ENCODE measurements at regions not wholly inside any gene's neighbourhood (a gene's known extent, or its start where the extent isn't known, plus 50 kb on each side); places are given as distances from the start of the nearest gene placed in this dataset.

- TF ChIP-seq CTCF (conservative IDR thresholded peaks at IDR 0.05; ENCODE audit: low read depth, low read length) (no peak), EZH2 (IDR thresholded peaks at IDR 0.05; ENCODE audit: low read length, unreplicated experiment) (no peak), EZH2phosphoT487 (IDR thresholded peaks at IDR 0.05; ENCODE audit: borderline replicate concordance, low read length) (no peak)
Measured at GRCh38 chr2:19462256-19462645, 103.8 kb upstream of the OSR1 start.

Measured in PC-3 (cell line).